ENCODE measurements at regions not wholly inside any gene's neighbourhood (a gene's known extent, or its start where the extent isn't known, plus 50 kb on each side); places are given as distances from the start of the nearest gene placed in this dataset.

- H3K27ac ChIP-seq: no peak overlapping the region
- TF ChIP-seq CTCF (conservative IDR thresholded peaks at IDR 0.05): no peak
- no peak for TF ChIP-seq ZFX (IDR thresholded peaks at IDR 0.05)
These were observed 695.3 kb upstream of the REG3G start for GRCh38 chr2:78330193-78330592.

GRCh38 chr2:78351208-78351607, 674.3 kb upstream of the REG3G start:
- TF ChIP-seq ZFX (IDR thresholded peaks at IDR 0.05) (no peak), CTCF (conservative IDR thresholded peaks at IDR 0.05) (peak; percentile 53)
- H3K27ac ChIP-seq: no peak overlapping the region

GRCh38 chr2:78353168-78353567, 672.3 kb upstream of the REG3G start:
- no peak overlapping the region for H3K27ac ChIP-seq
- no peak for TF ChIP-seq CTCF (conservative IDR thresholded peaks at IDR 0.05)
- TF ChIP-seq ZFX (IDR thresholded peaks at IDR 0.05): no peak

- H3K27ac ChIP-seq: no peak overlapping the region
- TF ChIP-seq CTCF (conservative IDR thresholded peaks at IDR 0.05): no peak
- no peak for TF ChIP-seq ZFX (IDR thresholded peaks at IDR 0.05)
These were observed 669.5 kb upstream of the REG3G start for GRCh38 chr2:78355967-78356366.

GRCh38 chr2:78383576-78383975, 641.9 kb upstream of the REG3G start:
- TF ChIP-seq CTCF (conservative IDR thresholded peaks at IDR 0.05) (no peak), ZFX (IDR thresholded peaks at IDR 0.05) (no peak)
- H3K27ac ChIP-seq: no peak overlapping the region

- no peak overlapping the region for H3K27ac ChIP-seq
- TF ChIP-seq CTCF (conservative IDR thresholded peaks at IDR 0.05): no peak
- TF ChIP-seq ZFX (IDR thresholded peaks at IDR 0.05): no peak
These were observed 628.3 kb upstream of the REG3G start for GRCh38 chr2:78397198-78397597.

GRCh38 chr2:78407960-78408794, 617.3 kb upstream of the REG3G start:
- TF ChIP-seq ZFX (IDR thresholded peaks at IDR 0.05) (no peak), CTCF (conservative IDR thresholded peaks at IDR 0.05) (no peak)
- no peak overlapping the region for H3K27ac ChIP-seq
